Right hindlimb (tissue), 1 donor: ENCODE measurements at regions not wholly inside any gene's neighbourhood (a gene's known extent, or its start where the extent isn't known, plus 50 kb on each side); places are given as distances from the start of the nearest gene placed in this dataset.
"Not testable (repeated sequence)": the region's sequence is repeated elsewhere in the genome, so short reads cannot be mapped to it uniquely, and the experiment has no call there.

Experiments
- DNase-seq: peaks from one replicate; pipeline ENCODE4 v3.0.0-alpha.2; 2018

GRCh38 chr6:121770943-121771342 is 335.5 kb downstream of the GJA1 start:
- no peak for DNase-seq

GRCh38 chr6:121771937-121772720 is 336.7 kb downstream of the GJA1 start:
- DNase-seq: no peak

DNA sequence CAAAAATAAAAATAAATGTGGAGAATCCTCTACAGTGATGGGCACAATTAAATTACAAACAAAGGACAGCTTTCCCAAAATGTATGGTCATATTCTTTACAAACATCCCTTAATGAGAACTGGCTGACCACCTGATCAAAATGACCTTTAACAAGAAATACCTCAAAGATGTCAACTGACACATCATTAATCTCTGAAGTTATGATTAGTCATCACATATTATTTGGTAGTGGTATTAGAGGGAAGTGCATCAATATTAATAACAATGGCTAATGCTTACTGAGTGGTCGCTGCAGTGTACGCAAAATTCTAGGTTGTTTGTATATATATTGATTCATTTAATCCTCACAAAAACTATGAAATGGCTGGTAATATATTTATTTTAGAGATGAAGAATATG is 340.6 kb downstream of the GJA1 start:
- no peak for DNase-seq

DNA sequence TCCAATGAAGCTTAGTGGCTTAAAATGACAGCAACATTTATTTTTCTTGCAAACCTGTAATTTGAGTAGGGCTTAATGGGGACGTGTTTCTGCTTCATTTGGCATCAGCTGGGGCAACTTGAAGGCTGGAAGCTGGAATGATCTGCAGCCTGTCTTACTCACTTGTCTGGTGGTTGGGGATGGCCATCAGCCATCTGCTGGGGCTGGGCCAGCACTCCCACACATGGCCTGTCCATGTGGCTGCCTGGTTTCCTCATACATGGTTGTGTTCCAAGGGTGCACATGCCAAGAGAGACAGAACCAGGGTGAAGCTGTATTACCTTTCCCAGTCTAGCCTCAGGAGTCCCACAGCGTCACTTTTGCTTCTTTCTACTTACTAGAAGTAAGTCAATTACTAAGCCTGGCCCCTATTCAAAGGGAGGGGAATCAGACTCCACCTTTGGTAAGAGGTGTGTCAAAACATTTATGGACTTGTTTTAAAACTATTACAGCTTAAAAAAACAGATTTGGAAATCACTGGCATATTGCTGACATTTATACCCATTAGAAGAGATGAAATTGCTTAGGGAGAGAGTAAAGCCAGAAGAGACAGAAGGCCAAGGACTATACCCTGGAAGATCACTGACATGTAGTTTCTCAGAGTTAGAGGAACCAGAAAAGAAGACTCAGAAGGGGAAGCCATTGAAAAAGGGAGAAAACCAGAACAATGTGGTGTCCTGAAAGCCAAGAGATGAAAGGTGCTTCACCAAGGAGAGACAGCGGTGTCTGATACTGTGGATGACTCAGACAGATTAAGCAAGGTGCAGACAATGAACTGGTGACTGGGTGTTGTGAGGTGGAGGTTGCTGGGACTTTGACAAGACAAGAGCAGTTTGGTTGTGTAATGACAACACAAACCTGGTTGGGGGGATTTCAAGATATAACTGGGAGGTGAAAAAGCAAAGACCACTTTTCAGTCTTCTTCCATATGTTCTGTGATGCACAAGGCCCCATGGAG is 345.2 kb downstream of the GJA1 start:
- peak; percentile 88 for DNase-seq

- no peak for DNase-seq
Measured at GRCh38 chr6:121791396-121792315, 356.2 kb downstream of the GJA1 start.

DNA sequence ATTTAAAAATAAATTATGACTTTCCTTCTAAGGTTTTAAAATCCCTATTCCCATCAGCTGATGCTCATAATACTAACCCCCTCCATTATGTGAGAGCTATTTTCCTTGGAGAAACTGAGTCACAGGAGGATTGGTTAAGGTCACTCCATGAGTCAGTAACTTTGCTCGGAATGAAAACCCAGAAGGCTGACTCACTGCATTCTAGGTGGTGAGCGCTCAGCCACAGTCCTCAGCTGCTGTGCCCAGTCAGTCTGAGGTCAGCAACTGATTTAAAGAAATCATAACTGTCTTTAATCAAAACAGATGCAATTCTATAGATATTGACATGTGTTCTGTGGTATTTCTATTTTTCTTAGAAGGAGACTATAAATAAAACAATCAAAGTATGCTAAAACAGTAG is 359.2 kb downstream of the GJA1 start:
- peak; percentile 26 for DNase-seq

DNA sequence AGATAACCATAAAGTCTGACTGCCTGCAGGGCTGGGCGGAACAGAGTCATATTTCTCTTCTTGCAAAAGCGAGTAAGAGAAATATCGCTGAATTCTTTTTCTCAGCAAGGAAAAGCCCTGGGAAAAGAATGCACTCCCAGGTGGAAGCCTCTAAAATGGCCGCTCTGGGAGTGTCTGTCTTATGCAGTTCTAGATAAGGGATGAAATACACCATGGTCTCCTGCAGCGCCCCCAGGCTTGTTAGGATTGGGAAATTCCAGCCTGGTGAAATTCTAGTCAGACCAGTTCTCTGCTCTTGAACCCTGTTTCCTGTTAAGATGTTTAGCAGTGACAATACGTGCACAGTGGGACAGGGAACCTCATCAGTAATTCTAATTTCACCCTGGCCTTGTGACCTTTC is 362.2 kb downstream of the GJA1 start:
- DNase-seq: not testable (repeated sequence)

GRCh38 chr6:121798126-121798525 is 362.7 kb downstream of the GJA1 start:
- DNase-seq: not testable (repeated sequence)

DNA sequence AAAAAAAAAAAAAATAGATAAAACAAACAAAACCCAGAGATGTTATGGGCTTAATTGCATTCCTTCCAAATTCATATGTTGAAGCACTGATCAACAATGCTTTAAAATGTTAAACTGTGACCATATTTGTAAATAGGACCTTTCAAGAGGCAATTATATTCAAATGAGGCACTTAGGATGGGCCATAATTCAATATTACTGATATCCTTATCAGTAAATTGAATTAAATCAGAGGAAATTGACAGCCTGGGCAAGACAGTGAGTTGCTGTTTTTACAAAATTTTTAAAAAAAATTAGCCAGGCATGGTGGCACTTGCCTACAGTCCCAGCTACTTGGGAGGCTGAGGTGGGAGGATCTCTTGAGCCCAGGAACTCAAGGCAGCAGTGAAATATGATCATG is 364.1 kb downstream of the GJA1 start:
- DNase-seq: no peak

GRCh38 chr6:121800047-121800446 is 364.6 kb downstream of the GJA1 start:
- no peak for DNase-seq

GRCh38 chr6:121806116-121806515 is 370.7 kb downstream of the GJA1 start:
- no peak for DNase-seq

GRCh38 chr6:121809211-121809610 is 373.8 kb downstream of the GJA1 start:
- no peak for DNase-seq

DNA sequence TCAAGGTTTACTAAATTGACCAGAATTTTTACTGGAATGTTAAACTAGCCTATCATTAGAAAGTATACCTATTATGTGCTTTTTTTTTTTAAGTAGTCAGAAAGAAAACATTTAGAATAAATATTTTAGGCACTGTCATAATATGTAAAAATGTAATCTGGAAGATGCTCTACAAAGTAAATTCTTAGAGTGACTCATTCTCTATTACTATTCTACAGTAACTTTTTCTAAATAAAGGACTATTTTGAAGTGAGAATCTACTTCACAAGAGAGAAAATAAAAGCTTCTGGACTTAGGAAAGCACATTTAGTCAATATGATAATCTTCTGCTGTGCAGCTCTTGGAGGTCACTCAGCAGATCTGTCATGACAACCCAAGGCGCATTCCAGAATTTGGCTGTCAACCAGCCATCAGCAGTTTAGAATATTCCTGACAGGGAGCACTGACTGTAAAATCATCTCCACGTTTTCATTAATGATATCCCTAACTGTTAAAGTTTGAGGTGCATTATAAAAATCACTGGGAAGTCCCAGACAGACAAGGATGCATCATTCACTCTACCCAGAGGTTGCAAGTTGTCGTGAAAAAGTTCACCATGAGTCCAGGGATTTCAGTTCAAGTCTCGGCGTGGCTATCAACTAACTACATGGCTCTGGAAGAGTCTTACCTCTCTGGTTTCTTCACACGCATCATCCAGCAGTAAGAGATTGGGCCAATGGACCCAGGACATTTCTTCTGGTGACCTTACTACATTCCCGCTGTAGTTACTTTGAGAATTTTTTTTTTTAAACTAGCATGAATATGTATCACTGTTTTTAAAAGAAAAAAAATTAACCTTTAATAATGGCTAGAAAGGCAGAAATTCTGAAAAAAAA is 374.9 kb downstream of the GJA1 start:
- DNase-seq: no peak

DNA sequence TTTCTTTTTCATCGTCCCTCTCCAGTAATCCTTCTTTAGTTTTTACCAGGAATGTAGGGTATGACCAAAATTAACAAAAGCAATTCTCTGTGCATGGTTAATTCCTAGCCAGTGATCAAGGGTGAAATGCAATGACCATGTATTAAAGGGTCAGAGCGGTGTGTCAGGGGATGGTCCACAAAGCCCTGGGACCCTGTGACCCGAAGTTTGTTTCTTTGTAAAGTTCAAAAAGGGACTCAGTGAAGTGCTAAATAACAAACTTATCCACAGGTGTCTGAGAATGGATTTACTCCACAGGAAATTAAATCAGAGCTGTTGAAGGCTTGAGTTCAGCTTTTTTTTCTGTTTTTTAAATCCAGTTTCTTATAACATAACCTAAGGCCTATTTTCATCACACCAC is 375.7 kb downstream of the GJA1 start:
- no peak for DNase-seq

GRCh38 chr6:121816361-121816760 is 380.9 kb downstream of the GJA1 start:
- no peak for DNase-seq

DNA sequence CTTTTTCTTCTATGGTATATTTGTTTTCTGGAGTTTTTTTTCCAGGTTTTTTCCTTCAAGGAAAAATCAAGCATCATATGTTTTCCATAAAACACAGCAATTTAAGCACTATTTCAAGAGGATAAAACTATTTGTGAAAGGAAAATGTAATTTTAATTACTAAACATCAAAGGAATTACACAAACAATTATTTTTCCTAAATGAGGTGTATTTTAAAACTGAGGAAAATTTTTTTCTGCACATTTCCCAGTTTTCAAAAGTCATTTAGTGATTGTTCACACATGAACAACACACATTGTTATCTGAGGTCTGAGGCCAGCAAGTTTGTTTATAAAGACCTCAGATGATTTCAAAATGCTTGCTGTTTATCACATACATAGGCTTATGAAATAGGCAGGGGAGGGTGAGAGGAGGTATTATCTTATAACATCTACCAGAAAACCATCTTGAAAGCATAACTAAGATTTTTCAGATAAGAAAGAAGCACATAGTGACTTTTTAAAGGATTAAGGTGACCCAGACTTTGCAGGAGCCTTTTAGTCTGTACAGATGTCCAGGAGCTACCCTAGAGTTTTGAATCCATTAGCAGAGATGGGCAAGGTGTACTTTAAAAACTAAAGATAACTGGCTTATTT is 381.6 kb downstream of the GJA1 start:
- no peak for DNase-seq

- DNase-seq: no peak
Measured at GRCh38 chr6:121823437-121823851, 388.0 kb downstream of the GJA1 start.

- no peak for DNase-seq
Measured at GRCh38 chr6:121826156-121826810, 390.8 kb downstream of the GJA1 start.

DNA sequence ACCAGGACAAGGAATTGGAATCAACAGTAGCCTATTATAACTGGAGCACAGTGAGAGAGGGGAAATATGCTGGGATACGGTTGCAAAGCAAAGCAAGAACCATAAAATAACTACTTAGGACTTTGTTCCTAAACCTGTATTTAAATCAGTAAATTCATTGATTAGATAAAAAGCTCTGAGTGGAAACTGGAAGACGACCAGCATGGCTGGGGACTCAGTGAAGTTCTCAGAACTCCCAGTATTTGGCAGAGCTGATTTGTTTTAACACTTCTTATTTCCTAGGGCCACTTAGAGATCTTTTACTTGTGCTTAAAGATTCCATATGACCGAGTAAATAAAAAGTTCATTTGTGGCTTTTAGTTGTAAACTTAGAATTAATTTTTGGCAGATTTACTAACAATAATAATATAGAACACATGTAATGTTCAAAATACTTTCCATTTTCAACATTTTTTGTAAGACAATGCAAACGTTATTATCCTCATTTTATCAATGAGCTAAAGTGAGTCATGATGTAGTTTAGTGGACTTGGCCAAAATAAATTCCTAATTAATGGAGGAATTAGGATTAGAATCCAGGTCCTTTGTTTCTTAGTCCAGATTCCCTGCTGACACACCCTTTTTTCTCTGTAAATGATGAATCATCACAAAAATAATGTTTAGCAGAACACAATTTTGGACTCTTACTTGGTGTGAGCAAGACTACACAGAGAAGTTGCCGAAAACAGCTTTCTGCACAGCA is 392.9 kb downstream of the GJA1 start:
- DNase-seq: no peak

DNA sequence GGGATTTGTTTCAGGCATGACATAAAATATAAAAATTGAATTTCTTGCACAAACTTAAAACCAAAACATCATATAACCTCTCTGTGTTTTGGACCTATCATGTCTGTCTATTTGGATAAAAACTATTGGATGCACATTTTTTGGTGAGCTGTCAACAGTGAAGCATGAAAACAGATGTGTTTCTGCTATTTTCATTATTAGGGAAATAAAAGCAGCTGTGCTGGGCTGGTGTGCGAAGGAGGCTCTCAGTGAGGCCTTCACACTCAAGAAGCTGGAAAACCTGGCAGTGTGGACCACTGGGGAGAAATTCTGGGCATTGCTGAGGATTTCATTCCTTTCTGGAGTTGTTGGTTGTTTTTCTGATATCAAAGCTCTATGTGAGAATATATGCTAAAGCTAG is 395.3 kb downstream of the GJA1 start:
- peak; percentile 73 for DNase-seq
